ENCODE measurements at regions not wholly inside any gene's neighbourhood (a gene's known extent, or its start where the extent isn't known, plus 50 kb on each side); places are given as distances from the start of the nearest gene placed in this dataset.

DNA sequence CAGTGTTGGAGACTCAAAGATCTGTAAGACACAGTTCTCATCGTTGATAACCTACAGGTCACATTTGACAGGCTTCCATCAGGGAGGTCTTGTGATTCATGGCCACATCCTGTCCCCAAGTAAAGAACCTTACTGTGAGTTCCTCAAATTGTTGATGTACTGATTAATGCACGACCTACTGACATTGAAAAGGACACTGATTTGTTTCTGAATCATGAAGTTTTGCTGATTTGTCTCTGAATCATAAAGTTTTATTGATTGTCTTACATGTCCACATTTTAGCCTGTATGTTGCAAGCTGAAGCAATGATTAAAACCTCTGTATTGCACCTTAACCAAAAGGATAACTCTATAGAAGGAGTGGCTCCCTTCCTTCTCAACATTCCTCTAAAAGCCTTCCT, 476.3 kb upstream of the RUNX1 start:
- no peak overlapping the region for H2BK15ac ChIP-seq (ENCODE audit: low read depth, low read length)
- no peak overlapping the region for H3K27ac Mint-ChIP-seq
- no peaks in the 10 kb centered on the region; the same call in none of the 2 replicates for H3K27me3 Mint-ChIP-seq (ENCODE audit: low read depth)
- H4K20me1 ChIP-seq (ENCODE audit: control insufficient read depth, insufficient read depth, insufficient read length), result no peaks in the 10 kb centered on the region
- WGBS (ENCODE audit: extremely low coverage, insufficient read length, low lambda C conversion rate), result no CpG with 5 or more reads among the region's 2 CpGs
- no peak overlapping the region for H3K23ac ChIP-seq (ENCODE audit: insufficient read length, low read depth, low read length)
- H3K27me3 ChIP-seq (ENCODE audit: insufficient read depth, low read length), result no peaks in the 10 kb centered on the region
- peaks cover 25% of the 10 kb centered on the region in 2 experiments for H3K4me1 Mint-ChIP-seq
- H2BK5ac ChIP-seq (ENCODE audit: insufficient read length, low read length), result no peak overlapping the region
- peaks cover 0 to 3% of the 10 kb centered on the region in 2 experiments; a peak in 1 of 5 replicates for H3K9me3 Mint-ChIP-seq
- H2AFZ ChIP-seq (ENCODE audit: low read length), result no peak overlapping the region
- no peaks in the 10 kb centered on the region for H3K9me3 ChIP-seq (ENCODE audit: control insufficient read depth, low read depth, low read length)
- no peaks in the 10 kb centered on the region for H3K23me2 ChIP-seq (ENCODE audit: insufficient read length, low read depth, low read length, poor library complexity, severe bottlenecking)
- H3K79me1 ChIP-seq (ENCODE audit: insufficient read depth, low read depth, low read length, poor library complexity, severe bottlenecking), result no peaks in the 10 kb centered on the region
- no peak for DNase-seq
- H3K9ac ChIP-seq (ENCODE audit: extremely low read depth, insufficient read length, low read length), result no peak overlapping the region
- H3K4me3 Mint-ChIP-seq, result no peak overlapping the region
- H3T11ph ChIP-seq (ENCODE audit: low read length), result no peak overlapping the region
- no peaks in the 10 kb centered on the region for H3K79me2 ChIP-seq (ENCODE audit: insufficient read depth, low read length)
- no peak overlapping the region for H3K4ac ChIP-seq (ENCODE audit: low read depth, low read length)
- H4K8ac ChIP-seq (replicated peaks; ENCODE audit: insufficient read length, low read depth, low read length), result no peak overlapping the region
- H3K18ac ChIP-seq (ENCODE audit: insufficient read length, low read depth, low read length), result no peak overlapping the region
- H2AK5ac ChIP-seq (ENCODE audit: insufficient read length, low read length), result no peak overlapping the region
- H4K91ac ChIP-seq (ENCODE audit: insufficient read length, low read depth, low read length), result no peak overlapping the region
- peaks cover 2% of the 10 kb centered on the region; the same call in 1 of the 2 replicates for H3K4me1 ChIP-seq (ENCODE audit: insufficient read depth, low read length)
- H3K4me2 ChIP-seq (ENCODE audit: insufficient read depth, insufficient read length, low read length), result no peak overlapping the region
- no peak overlapping the region for H4K5ac ChIP-seq (ENCODE audit: insufficient read length, low read depth, low read length)
- H2BK12ac ChIP-seq (ENCODE audit: insufficient read length, low read depth, low read length), result no peak overlapping the region
- H3K56ac ChIP-seq (ENCODE audit: insufficient read length, low read depth, low read length), result no peak overlapping the region
- no peak overlapping the region for H2BK20ac ChIP-seq (ENCODE audit: low read depth, low read length, poor library complexity, severe bottlenecking)
- H3K27ac ChIP-seq (ENCODE audit: insufficient read length, low read depth, low read length), result no peak overlapping the region
- TF ChIP-seq, protein P1, sequence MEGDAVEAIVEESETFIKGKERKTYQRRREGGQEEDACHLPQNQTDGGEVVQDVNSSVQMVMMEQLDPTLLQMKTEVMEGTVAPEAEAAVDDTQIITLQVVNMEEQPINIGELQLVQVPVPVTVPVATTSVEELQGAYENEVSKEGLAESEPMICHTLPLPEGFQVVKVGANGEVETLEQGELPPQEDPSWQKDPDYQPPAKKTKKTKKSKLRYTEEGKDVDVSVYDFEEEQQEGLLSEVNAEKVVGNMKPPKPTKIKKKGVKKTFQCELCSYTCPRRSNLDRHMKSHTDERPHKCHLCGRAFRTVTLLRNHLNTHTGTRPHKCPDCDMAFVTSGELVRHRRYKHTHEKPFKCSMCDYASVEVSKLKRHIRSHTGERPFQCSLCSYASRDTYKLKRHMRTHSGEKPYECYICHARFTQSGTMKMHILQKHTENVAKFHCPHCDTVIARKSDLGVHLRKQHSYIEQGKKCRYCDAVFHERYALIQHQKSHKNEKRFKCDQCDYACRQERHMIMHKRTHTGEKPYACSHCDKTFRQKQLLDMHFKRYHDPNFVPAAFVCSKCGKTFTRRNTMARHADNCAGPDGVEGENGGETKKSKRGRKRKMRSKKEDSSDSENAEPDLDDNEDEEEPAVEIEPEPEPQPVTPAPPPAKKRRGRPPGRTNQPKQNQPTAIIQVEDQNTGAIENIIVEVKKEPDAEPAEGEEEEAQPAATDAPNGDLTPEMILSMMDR (conservative IDR thresholded peaks at IDR 0.05), result no peak
- peaks cover 0 to 4% (median 0%) of the 10 kb centered on the region in 3 experiments; a peak in 3 of 7 replicates for H3K36me3 Mint-ChIP-seq (ENCODE audit: insufficient read depth in 1 of 3, low read depth in 3 of 3)
- H2BK120ac ChIP-seq (ENCODE audit: low read depth, low read length, poor library complexity, severe bottlenecking), result no peak overlapping the region
- no peak overlapping the region for H3K14ac ChIP-seq (ENCODE audit: insufficient read depth, low read length)

Data from H9 (cell line).